Testis (tissue), 2 donors: ENCODE measurements at regions not wholly inside any gene's neighbourhood (a gene's known extent, or its start where the extent isn't known, plus 50 kb on each side); places are given as distances from the start of the nearest gene placed in this dataset.

Experiments
- DNase-seq: peaks from one replicate; pipeline ENCODE4 v3.0.0-alpha.2; 2019
- H3K27ac ChIP-seq, 2 donors: fragments of 200-600 bp; sonication (generic); one replicate each; pipeline ENCODE4 v1.5.1; 2019
- H3K27me3 ChIP-seq: fragments of 200-600 bp; sonication (generic); one replicate; pipeline ENCODE4 v1.5.1; 2019
- H3K36me3 ChIP-seq: fragments of 200-600 bp; sonication (generic); one replicate; pipeline ENCODE4 v1.5.1; 2017; ENCODE audit warnings: low read depth; ENCODE audit errors: missing control alignments
- H3K4me1 ChIP-seq: fragments of 200-600 bp; sonication (generic); one replicate; pipeline ENCODE4 v1.5.1; 2019
- H3K4me3 ChIP-seq, 2 donors: fragments of 200-600 bp; sonication (generic); one replicate each; pipeline ENCODE4 v1.5.1; 2017 to 2019
- H3K9me3 ChIP-seq: fragments of 200-600 bp; sonication (generic); one replicate; pipeline ENCODE4 v1.5.1; 2017
- POLR2A ChIP-seq: fragments of 450-650 bp; IDR thresholded peaks from one replicate; pipeline ENCODE4 v1.6.1; 2017; ENCODE audit warnings: antibody characterized with exemption, mild to moderate bottlenecking, moderate library complexity
- WGBS, 2 donors: methylation state at CpG; one replicate each; pipeline ENCODE4 v1.1.5; 2018; 5-methylcytosine and 5-hydroxymethylcytosine counted together
- intact Hi-C: fragments of 100-400 bp; cut with DNase I; formaldehyde crosslinking; loops from one replicate; pipeline ENCODE4 v1.15.1; 2023; ENCODE audit warnings: low total_unique reads
- TF ChIP-seq, protein P1 (sequence below), 3 experiments: fragments of 450-650 bp in 2 of 3; fragments of 200-600 bp in 1 of 3; sonication (generic) in 1 of 3; IDR thresholded peaks; one replicate each; pipeline ENCODE4 v1.5.1; 2016 to 2019; ENCODE audit warnings: antibody characterized with exemption in 3 of 3, mild to moderate bottlenecking in 2 of 3, moderate library complexity in 1 of 3

GRCh38 chr5:38742821-38743220 is 103.0 kb upstream of the OSMR start:
- 59 to 66% methylated on average over 3 of the region's 3 CpGs for WGBS, 2 donors
- no peak for DNase-seq
- H3K36me3 ChIP-seq = no peaks in the 10 kb centered on the region
- H3K4me3 ChIP-seq = no peak overlapping the region
- no peaks in the 10 kb centered on the region for H3K27me3 ChIP-seq
- H3K4me1 ChIP-seq = peaks cover 4% of the 10 kb centered on the region
- TF ChIP-seq POLR2A = no peak
- TF ChIP-seq, protein P1, sequence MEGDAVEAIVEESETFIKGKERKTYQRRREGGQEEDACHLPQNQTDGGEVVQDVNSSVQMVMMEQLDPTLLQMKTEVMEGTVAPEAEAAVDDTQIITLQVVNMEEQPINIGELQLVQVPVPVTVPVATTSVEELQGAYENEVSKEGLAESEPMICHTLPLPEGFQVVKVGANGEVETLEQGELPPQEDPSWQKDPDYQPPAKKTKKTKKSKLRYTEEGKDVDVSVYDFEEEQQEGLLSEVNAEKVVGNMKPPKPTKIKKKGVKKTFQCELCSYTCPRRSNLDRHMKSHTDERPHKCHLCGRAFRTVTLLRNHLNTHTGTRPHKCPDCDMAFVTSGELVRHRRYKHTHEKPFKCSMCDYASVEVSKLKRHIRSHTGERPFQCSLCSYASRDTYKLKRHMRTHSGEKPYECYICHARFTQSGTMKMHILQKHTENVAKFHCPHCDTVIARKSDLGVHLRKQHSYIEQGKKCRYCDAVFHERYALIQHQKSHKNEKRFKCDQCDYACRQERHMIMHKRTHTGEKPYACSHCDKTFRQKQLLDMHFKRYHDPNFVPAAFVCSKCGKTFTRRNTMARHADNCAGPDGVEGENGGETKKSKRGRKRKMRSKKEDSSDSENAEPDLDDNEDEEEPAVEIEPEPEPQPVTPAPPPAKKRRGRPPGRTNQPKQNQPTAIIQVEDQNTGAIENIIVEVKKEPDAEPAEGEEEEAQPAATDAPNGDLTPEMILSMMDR (IDR thresholded peaks at IDR 0.05) = no peak
- intact Hi-C loops = no loop called here
- H3K27ac ChIP-seq = no peak overlapping the region
- H3K9me3 ChIP-seq = no peaks in the 10 kb centered on the region

GRCh38 chr5:38743562-38743961 is 102.2 kb upstream of the OSMR start:
- WGBS, 2 donors = 88 to 92% methylated on average over 1 of the region's 1 CpG

DNA sequence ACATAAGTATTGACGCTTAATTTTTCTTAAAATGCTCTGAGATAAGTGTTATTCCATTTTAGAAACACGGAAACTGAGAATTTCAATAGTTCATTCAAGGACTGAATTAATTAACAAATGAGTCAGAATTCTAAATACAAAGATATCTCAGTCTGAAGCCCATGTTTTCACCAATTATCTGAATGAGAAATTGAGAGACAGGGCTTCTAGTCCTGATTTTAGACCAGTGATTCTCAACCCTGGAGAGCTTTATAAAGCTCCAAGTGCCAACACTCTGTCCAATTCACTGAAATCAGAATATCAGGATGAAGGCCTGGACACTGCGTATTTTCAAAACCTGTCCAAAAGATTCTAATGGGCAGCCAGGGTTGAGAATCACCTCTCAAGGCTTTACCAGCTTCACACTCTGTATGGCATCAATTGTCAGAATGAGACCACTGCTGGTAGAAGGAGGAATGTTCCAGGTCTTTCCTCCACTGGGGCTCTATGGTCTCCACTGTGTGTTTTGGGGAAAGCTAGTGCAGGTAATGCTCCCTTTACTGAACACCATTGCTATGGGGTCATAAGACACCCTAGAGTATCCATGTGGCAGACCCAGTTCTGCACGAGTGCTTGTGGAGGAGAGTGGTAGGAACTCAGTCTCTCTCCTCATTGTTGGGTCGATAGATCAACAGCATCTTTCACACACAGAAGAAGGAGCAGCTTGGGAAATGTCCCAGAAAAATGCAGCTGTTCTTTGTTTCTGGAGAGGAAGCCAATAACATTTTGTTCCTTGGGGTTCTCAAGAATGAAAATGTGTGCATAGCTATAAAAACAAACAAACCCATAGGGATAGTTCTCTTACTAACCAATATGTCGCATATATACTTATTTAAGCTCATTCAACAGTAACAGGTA is 99.7 kb upstream of the OSMR start:
- peaks cover 4% of the 10 kb centered on the region for H3K4me1 ChIP-seq
- 63 to 74% methylated on average over 6 of the region's 6 CpGs for WGBS, 2 donors
- peak overlapping the region in 1 of 2 donors; percentile 39 for H3K27ac ChIP-seq
- peak; percentile 28 for DNase-seq
- no peaks in the 10 kb centered on the region for H3K27me3 ChIP-seq
- no peaks in the 10 kb centered on the region for H3K9me3 ChIP-seq
- intact Hi-C loops = no loop called here
- no peak overlapping the region for H3K4me3 ChIP-seq
- H3K36me3 ChIP-seq = no peaks in the 10 kb centered on the region
- TF ChIP-seq, protein P1 (IDR thresholded peaks at IDR 0.05) = no peak
- no peak for TF ChIP-seq POLR2A

More at GRCh38 chr5:38743562-38743961, 102.2 kb upstream of the OSMR start:
- H3K27ac ChIP-seq = no peak overlapping the region
- intact Hi-C loops = no loop called here
- H3K4me3 ChIP-seq = no peak overlapping the region
- no peak for TF ChIP-seq POLR2A
- TF ChIP-seq, protein P1 (IDR thresholded peaks at IDR 0.05) = no peak
- no peaks in the 10 kb centered on the region for H3K36me3 ChIP-seq
- DNase-seq = no peak
- peaks cover 4% of the 10 kb centered on the region for H3K4me1 ChIP-seq
- H3K27me3 ChIP-seq = no peaks in the 10 kb centered on the region
- no peaks in the 10 kb centered on the region for H3K9me3 ChIP-seq

GRCh38 chr5:38749861-38750260 is 96.0 kb upstream of the OSMR start:
- intact Hi-C loops = no loop called here
- Histone ChIP-seq H3K27ac (no peak overlapping the region), H3K4me3 (no peak overlapping the region), H3K36me3 (no peaks in the 10 kb centered on the region), H3K27me3 (no peaks in the 10 kb centered on the region), H3K9me3 (no peaks in the 10 kb centered on the region), H3K4me1 (peaks cover 4% of the 10 kb centered on the region)
- WGBS, 2 donors = 87% methylated on average over 3 of the region's 3 CpGs
- no peak for DNase-seq
- TF ChIP-seq POLR2A = no peak
- TF ChIP-seq, protein P1 (IDR thresholded peaks at IDR 0.05) = no peak

- Histone ChIP-seq H3K9me3 (no peaks in the 10 kb centered on the region), H3K4me1 (peaks cover 2% of the 10 kb centered on the region), H3K27ac (no peak overlapping the region), H3K36me3 (no peaks in the 10 kb centered on the region), H3K27me3 (no peaks in the 10 kb centered on the region), H3K4me3 (no peak overlapping the region)
- intact Hi-C loops = no loop called here
- no peak for DNase-seq
- 82 to 87% methylated on average over 4 of the region's 4 CpGs for WGBS, 2 donors
- no peak for TF ChIP-seq POLR2A
- TF ChIP-seq, protein P1 (IDR thresholded peaks at IDR 0.05) = no peak
Measured at GRCh38 chr5:38751103-38751502, 94.7 kb upstream of the OSMR start.
